HEK293T (cell line): ENCODE measurements at regions not wholly inside any gene's neighbourhood (a gene's known extent, or its start where the extent isn't known, plus 50 kb on each side); places are given as distances from the start of the nearest gene placed in this dataset.

Experiments used
- CTCF ChIA-PET: fragments of 350-600 bp; formaldehyde crosslinking; extraction: SDS; loops from one replicate; lab custom pipeline; 2021; ENCODE audit warnings: antibody characterized with exemption, inconsistent platforms; lab: Yijun Ruan, JAX
- POLR2A ChIA-PET: fragments of 350-600 bp; formaldehyde crosslinking; extraction: SDS; loops from one replicate; lab custom pipeline; 2020; ENCODE audit warnings: antibody characterized with exemption, inconsistent platforms; lab: Yijun Ruan, JAX
- DNase-seq: peaks from one replicate; pipeline ENCODE4 v3.0.0; 2012; ENCODE audit warnings: mixed read lengths; ENCODE audit errors: extremely low spot score
- ARNT ChIP-seq: fragments of 450-650 bp; IDR thresholded peaks from 2 replicates; pipeline ENCODE4 v1.6.1; 2017; ENCODE audit warnings: mild to moderate bottlenecking
- BHLHE40 ChIP-seq: fragments of 450-650 bp; IDR thresholded peaks from 2 replicates; pipeline ENCODE4 v1.6.1; 2016; ENCODE audit warnings: mild to moderate bottlenecking, moderate library complexity, borderline replicate concordance
- CTBP1 ChIP-seq: fragments of 450-650 bp; IDR thresholded peaks from 2 replicates; pipeline ENCODE4 v1.6.1; 2016; ENCODE audit warnings: borderline replicate concordance
- ELF4 ChIP-seq: fragments of 450-650 bp; IDR thresholded peaks from 2 replicates; pipeline ENCODE4 v1.6.1; 2017; ENCODE audit warnings: antibody characterized with exemption
- FOXA1 ChIP-seq: fragments of 450-650 bp; IDR thresholded peaks from 2 replicates; pipeline ENCODE4 v1.6.1; 2016; ENCODE audit warnings: mild to moderate bottlenecking
- FOXM1 ChIP-seq: fragments of 450-650 bp; IDR thresholded peaks from 2 replicates; pipeline ENCODE4 v1.6.1; 2017; ENCODE audit warnings: mild to moderate bottlenecking, borderline replicate concordance
- HDGF ChIP-seq: fragments of 450-650 bp; IDR thresholded peaks from 2 replicates; pipeline ENCODE4 v1.6.1; 2017; ENCODE audit warnings: antibody characterized with exemption, borderline replicate concordance
- L3MBTL2 ChIP-seq: fragments of 450-650 bp; conservative IDR thresholded peaks from 2 replicates; pipeline ENCODE4 v1.6.1; 2016; ENCODE audit warnings: mild to moderate bottlenecking
- LEF1 ChIP-seq: fragments of 450-650 bp; IDR thresholded peaks from 2 replicates; pipeline ENCODE4 v1.6.1; 2017; ENCODE audit warnings: mild to moderate bottlenecking, borderline replicate concordance
- NFRKB ChIP-seq: fragments of 450-650 bp; IDR thresholded peaks from 2 replicates; pipeline ENCODE4 v1.6.1; 2016; ENCODE audit warnings: mild to moderate bottlenecking, moderate library complexity
- PKNOX1 ChIP-seq: fragments of 450-650 bp; IDR thresholded peaks from 2 replicates; pipeline ENCODE4 v1.6.1; 2016
- SP1 ChIP-seq: fragments of 450-650 bp; IDR thresholded peaks from 2 replicates; pipeline ENCODE4 v1.6.1; 2017
- TARDBP ChIP-seq: fragments of 450-650 bp; IDR thresholded peaks from 2 replicates; pipeline ENCODE4 v1.6.1; 2016
- ZNF384 ChIP-seq: fragments of 450-650 bp; IDR thresholded peaks from 2 replicates; pipeline ENCODE4 v1.6.1; 2016

GRCh38 chr5:114634967-114635901 lies 273.4 kb downstream of the KCNN2 start:
- no peak for DNase-seq
- no peak for TF ChIP-seq ARNT
- TF ChIP-seq FOXA1, result no peak
- no peak for TF ChIP-seq FOXM1
- CTCF ChIA-PET, result no interaction called here
- POLR2A ChIA-PET, result no interaction called here

GRCh38 chr5:114634517-114634916 lies 272.6 kb downstream of the KCNN2 start:
- DNase-seq, result no peak
- no peak for TF ChIP-seq PKNOX1
- POLR2A ChIA-PET, result no interaction called here
- CTCF ChIA-PET, result no interaction called here

DNA sequence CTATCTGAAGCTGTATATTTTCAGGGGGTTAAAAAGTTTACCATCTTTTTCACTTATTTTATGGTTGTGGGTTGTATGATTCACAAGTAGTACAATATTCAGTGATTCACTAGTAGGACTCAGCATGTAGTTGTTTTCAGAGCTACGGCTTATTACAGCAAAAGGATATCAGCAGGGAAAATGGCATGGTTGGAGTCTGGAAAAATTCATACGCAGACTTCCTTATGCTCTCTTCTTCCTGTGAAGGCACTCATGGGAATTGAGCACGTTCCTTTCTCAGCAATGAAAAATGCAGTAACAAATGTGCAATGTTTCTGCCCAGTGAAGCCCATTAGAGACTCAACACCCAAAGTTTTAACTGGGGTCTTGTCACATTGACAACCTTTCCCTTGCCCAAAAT lies 250.5 kb downstream of the KCNN2 start:
- CTCF ChIA-PET, result no interaction called here
- DNase-seq, result no peak
- POLR2A ChIA-PET, result no interaction called here
- TF ChIP-seq TARDBP, result no peak
- no peak for TF ChIP-seq BHLHE40

- DNase-seq, result no peak
- ChIA-PET CTCF (no interaction called here), POLR2A (no interaction called here)
- TF ChIP-seq LEF1, result no peak
- TF ChIP-seq L3MBTL2, result no peak
Observed at GRCh38 chr5:114581136-114581535, 219.3 kb downstream of the KCNN2 start.

GRCh38 chr5:114565871-114566270 lies 204.0 kb downstream of the KCNN2 start:
- no peak for DNase-seq
- TF ChIP-seq FOXA1 (no peak), CTBP1 (no peak), FOXM1 (no peak), L3MBTL2 (no peak), PKNOX1 (no peak), HDGF (no peak), ZNF384 (no peak), LEF1 (no peak), BHLHE40 (no peak), ELF4 (no peak), SP1 (no peak), NFRKB (no peak), ARNT (no peak)
- ChIA-PET POLR2A (no interaction called here), CTCF (no interaction called here)

GRCh38 chr5:114565139-114565538 lies 203.3 kb downstream of the KCNN2 start:
- ChIA-PET CTCF (no interaction called here), POLR2A (no interaction called here)
- TF ChIP-seq ARNT (no peak), HDGF (no peak), PKNOX1 (no peak), LEF1 (no peak), L3MBTL2 (no peak)
- no peak for DNase-seq

GRCh38 chr5:114561415-114561814 lies 199.5 kb downstream of the KCNN2 start:
- ChIA-PET POLR2A (no interaction called here), CTCF (no interaction called here)
- DNase-seq, result no peak
- TF ChIP-seq FOXM1 (no peak), ARNT (no peak)
